Aorta (tissue), 5 donors: ENCODE measurements at regions not wholly inside any gene's neighbourhood (a gene's known extent, or its start where the extent isn't known, plus 50 kb on each side); places are given as distances from the start of the nearest gene placed in this dataset.

Experiments
- ATAC-seq: fragments of 200-7000 bp; cut with Tn5 transposase; one replicate; pipeline ENCODE4 v1.9.1; 2022; ENCODE audit warnings: moderate library complexity; ENCODE audit not compliant: low FRiP score
- DNase-seq, 2 donors: peaks; one replicate each; pipeline ENCODE4 v3.0.0-alpha.2; 2020
- H3K27ac ChIP-seq, 2 donors: one replicate each; pipeline ENCODE4 v1.5.1; 2013; ENCODE audit warnings: low read length in 2 of 2, mild to moderate bottlenecking in 2 of 2, moderate library complexity in 2 of 2, control low read depth in 1 of 2, inconsistent platforms in 1 of 2, low read depth in 1 of 2
- H3K27me3 ChIP-seq, 2 donors: one replicate each; pipeline ENCODE4 v1.6.1; 2013; ENCODE audit warnings: control low read depth in 1 of 2, low read length in 1 of 2, mild to moderate bottlenecking in 1 of 2, moderate library complexity in 1 of 2; ENCODE audit not compliant: insufficient read depth in 2 of 2, control insufficient read depth in 1 of 2
- H3K36me3 ChIP-seq, 2 donors: one replicate each; pipeline ENCODE4 v1.6.1; 2013; ENCODE audit warnings: control low read depth in 1 of 2, low read length in 1 of 2, mild to moderate bottlenecking in 1 of 2; ENCODE audit not compliant: insufficient read depth in 2 of 2, control insufficient read depth in 1 of 2
- H3K4me1 ChIP-seq, 2 donors: one replicate each; pipeline ENCODE4 v1.6.1; 2013; ENCODE audit warnings: low read length in 2 of 2, control low read depth in 1 of 2, mild to moderate bottlenecking in 1 of 2, moderate library complexity in 1 of 2; ENCODE audit not compliant: insufficient read depth in 2 of 2, control insufficient read depth in 1 of 2
- H3K4me3 ChIP-seq, 2 donors: one replicate each; pipeline ENCODE4 v1.5.1; 2013; ENCODE audit warnings: low read length in 2 of 2, control low read depth in 1 of 2, mild to moderate bottlenecking in 1 of 2
- H3K9me3 ChIP-seq: one replicate; pipeline ENCODE4 v1.6.1; 2013; ENCODE audit warnings: mild to moderate bottlenecking, low read length; ENCODE audit not compliant: control insufficient read depth
- WGBS, 2 donors: extraction: QIAGEN DNeasy Blood & Tissue Kit; methylation state at CpG; one replicate each; pipeline ENCODE4 v1.1.7; 2013; 5-methylcytosine and 5-hydroxymethylcytosine counted together
- intact Hi-C, 2 donors: fragments of 100-400 bp; cut with DNase I; formaldehyde crosslinking; loops; one replicate each; pipeline versions ENCODE4 v1.14.2 to v1.15.0; 2022
- donor health status: healthy with polysubstance abuse.
- donor health status: Bipolar disorder and iron deficiency.
- donor health status: DM: no; HTN: no; CAD: no.
- donor health status: DM: no; HTN: no; CAD: no.
- donor health status: DM: yes; HTN: yes; CAD: no.

GRCh38 chr21:22260274-22260673, 1262.1 kb downstream of the NCAM2 start:
- Histone ChIP-seq H3K27ac (no peak overlapping the region), H3K9me3 (no peaks in the 10 kb centered on the region), H3K4me1 (no peaks in the 10 kb centered on the region), H3K36me3 (no peaks in the 10 kb centered on the region), H3K4me3 (no peak overlapping the region), H3K27me3 (no peaks in the 10 kb centered on the region)
- intact Hi-C loops = no loop called here
- no peak for ATAC-seq
- WGBS, 2 donors = 84 to 89% methylated on average over 2 of the region's 2 CpGs
- no peak for DNase-seq

- DNase-seq = no peak
- Histone ChIP-seq H3K27me3 (no peaks in the 10 kb centered on the region), H3K36me3 (no peaks in the 10 kb centered on the region), H3K4me3 (no peak overlapping the region), H3K9me3 (no peaks in the 10 kb centered on the region), H3K4me1 (no peaks in the 10 kb centered on the region), H3K27ac (no peak overlapping the region)
- intact Hi-C loops = no loop called here
- 93 to 95% methylated on average over 8 of the region's 8 CpGs for WGBS, 2 donors
- ATAC-seq = no peak
Observed at GRCh38 chr21:22263890-22264289, 1265.7 kb downstream of the NCAM2 start.

- no peak overlapping the region for H3K27ac ChIP-seq
- intact Hi-C loops = no loop called here
- no peak overlapping the region for H3K4me3 ChIP-seq
- no peaks in the 10 kb centered on the region for H3K4me1 ChIP-seq
- H3K36me3 ChIP-seq = no peaks in the 10 kb centered on the region
- no peak for DNase-seq
- 74 to 80% methylated on average over 2 of the region's 2 CpGs for WGBS, 2 donors
- ATAC-seq = no peak
- no peaks in the 10 kb centered on the region for H3K9me3 ChIP-seq
- no peaks in the 10 kb centered on the region for H3K27me3 ChIP-seq
Observed at GRCh38 chr21:22277341-22277740, 1279.1 kb downstream of the NCAM2 start.

GRCh38 chr21:22278366-22278765, 1280.2 kb downstream of the NCAM2 start:
- DNase-seq = no peak
- no peak for ATAC-seq
- no peaks in the 10 kb centered on the region for H3K4me1 ChIP-seq
- H3K27me3 ChIP-seq = no peaks in the 10 kb centered on the region
- intact Hi-C loops = no loop called here
- H3K36me3 ChIP-seq = no peaks in the 10 kb centered on the region
- H3K4me3 ChIP-seq = no peak overlapping the region
- H3K27ac ChIP-seq = no peak overlapping the region
- WGBS, 2 donors = 70 to 72% methylated on average over 2 of the region's 2 CpGs
- no peaks in the 10 kb centered on the region for H3K9me3 ChIP-seq

GRCh38 chr21:22280851-22281250, 1282.6 kb downstream of the NCAM2 start:
- DNase-seq (no peak), ATAC-seq (no peak)
- H3K4me3 ChIP-seq = no peak overlapping the region
- H3K27me3 ChIP-seq = no peaks in the 10 kb centered on the region
- no peaks in the 10 kb centered on the region for H3K36me3 ChIP-seq
- no peak overlapping the region for H3K27ac ChIP-seq
- intact Hi-C loops = no loop called here
- no peaks in the 10 kb centered on the region for H3K4me1 ChIP-seq
- 72% methylated on average over 2 of the region's 2 CpGs for WGBS, 2 donors
- no peaks in the 10 kb centered on the region for H3K9me3 ChIP-seq

- WGBS, 2 donors = 76 to 77% methylated on average over 2 of the region's 2 CpGs
- intact Hi-C loops = no loop called here
Observed at GRCh38 chr21:22288885-22289499, 1290.8 kb downstream of the NCAM2 start.

GRCh38 chr21:22292144-22292543, 1293.9 kb downstream of the NCAM2 start:
- Histone ChIP-seq H3K27ac (no peak overlapping the region), H3K4me1 (no peaks in the 10 kb centered on the region), H3K36me3 (no peaks in the 10 kb centered on the region), H3K27me3 (no peaks in the 10 kb centered on the region), H3K9me3 (peaks cover 3% of the 10 kb centered on the region), H3K4me3 (no peak overlapping the region)
- WGBS, 2 donors = 83% methylated on average over 3 of the region's 3 CpGs
- intact Hi-C loops = no loop called here
- DNase-seq (no peak), ATAC-seq (no peak)

More at GRCh38 chr21:22288885-22289499, 1290.8 kb downstream of the NCAM2 start:
- no peak overlapping the region for H3K4me3 ChIP-seq
- no peak overlapping the region for H3K27ac ChIP-seq
- DNase-seq (no peak), ATAC-seq (no peak)
- no peaks in the 10 kb centered on the region for H3K27me3 ChIP-seq
- peaks cover 3% of the 10 kb centered on the region for H3K9me3 ChIP-seq
- H3K36me3 ChIP-seq = no peaks in the 10 kb centered on the region
- no peaks in the 10 kb centered on the region for H3K4me1 ChIP-seq

- intact Hi-C loops = no loop called here
- Histone ChIP-seq H3K27ac (no peak overlapping the region), H3K9me3 (no peaks in the 10 kb centered on the region), H3K36me3 (no peaks in the 10 kb centered on the region), H3K27me3 (no peaks in the 10 kb centered on the region), H3K4me1 (no peaks in the 10 kb centered on the region), H3K4me3 (no peak overlapping the region)
- DNase-seq = no peak
- ATAC-seq = no peak
- 66 to 77% methylated on average over 2 of the region's 2 CpGs for WGBS, 2 donors
Observed at GRCh38 chr21:22297575-22297974, 1299.4 kb downstream of the NCAM2 start.

GRCh38 chr21:22311741-22312462, 1313.7 kb downstream of the NCAM2 start:
- Histone ChIP-seq H3K4me1 (no peaks in the 10 kb centered on the region), H3K9me3 (no peaks in the 10 kb centered on the region), H3K36me3 (no peaks in the 10 kb centered on the region), H3K27ac (no peak overlapping the region), H3K4me3 (no peak overlapping the region), H3K27me3 (no peaks in the 10 kb centered on the region)
- DNase-seq (no peak), ATAC-seq (no peak)
- WGBS, 2 donors = 78 to 89% methylated on average over 2 of the region's 2 CpGs
- intact Hi-C loops = no loop called here
